ENCODE measurements at regions not wholly inside any gene's neighbourhood (a gene's known extent, or its start where the extent isn't known, plus 50 kb on each side); places are given as distances from the start of the nearest gene placed in this dataset.
"Not testable (repeated sequence)": the region's sequence is repeated elsewhere in the genome, so short reads cannot be mapped to it uniquely, and the experiment has no call there.

DNA sequence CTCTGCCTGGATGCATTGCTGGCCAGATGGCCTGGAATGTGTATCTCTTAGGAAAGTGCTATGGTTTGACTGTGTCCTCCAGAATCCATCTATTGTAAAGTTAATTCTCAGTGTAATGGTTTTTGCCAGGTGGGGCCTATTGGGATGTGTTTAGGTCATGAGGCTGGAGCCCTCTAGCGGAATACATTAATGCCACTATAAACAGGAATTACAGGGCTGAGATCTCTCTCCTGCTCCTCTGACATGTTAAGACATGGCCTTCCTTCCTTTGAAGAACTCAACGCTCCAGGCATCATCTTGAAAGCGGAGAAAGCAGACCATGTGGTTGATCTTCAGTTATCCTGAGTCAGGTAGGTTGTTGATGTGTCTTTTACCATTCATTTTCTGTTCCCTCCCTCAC lies 276.4 kb downstream of the RPIA start:
- H3K4me2 ChIP-seq = no peak overlapping the region
- no peak overlapping the region for H3K9ac ChIP-seq
- no peak overlapping the region for H3K4me3 ChIP-seq
- no peaks in the 10 kb centered on the region for H4K20me1 ChIP-seq
- H3K4me1 ChIP-seq = peaks cover 0 to 10% (median 0%) of the 10 kb centered on the region in 10 experiments; a peak in 5 of 20 replicates
- TF ChIP-seq Cebpa-rat (IDR thresholded peaks at IDR 0.05) = no peak
- H3K36me3 ChIP-seq = no peaks in the 10 kb centered on the region
- no peaks in the 10 kb centered on the region for H3K27me3 ChIP-seq
- H3K9me3 ChIP-seq (replicated peaks in 1 of 11) = peaks cover 0 to 6% (median 0%) of the 10 kb centered on the region in 11 experiments; a peak in 4 of 22 replicates
- H3K27ac ChIP-seq = no peak overlapping the region

DNA sequence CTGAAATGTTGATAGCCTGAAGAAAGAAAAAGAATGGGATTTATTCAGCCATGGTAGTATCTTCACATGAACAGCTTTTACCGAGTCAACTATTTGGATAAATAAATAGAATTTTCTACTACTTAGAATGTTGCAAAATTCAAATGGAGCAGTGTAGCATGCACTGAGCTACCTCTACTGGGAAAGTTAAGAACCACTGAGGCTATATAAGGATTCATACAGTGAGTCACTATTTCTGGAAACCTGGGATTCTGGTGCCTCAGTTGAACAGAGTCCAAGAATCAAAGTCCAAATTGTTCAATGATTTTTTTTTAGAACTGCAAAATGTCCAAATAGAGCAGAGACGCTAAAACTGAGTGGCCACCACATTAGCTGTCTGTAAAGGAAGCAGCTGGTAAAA lies 286.5 kb downstream of the RPIA start:
- H3K9ac ChIP-seq; H3K36me3 ChIP-seq; H4K20me1 ChIP-seq; H3K4me2 ChIP-seq; H3K4me3 ChIP-seq; H3K27me3 ChIP-seq; H3K9me3 ChIP-seq (replicated peaks in 1 of 11); H3K27ac ChIP-seq: not testable (repeated sequence)
- peaks cover 0 to 10% (median 6%) of the 10 kb centered on the region in 10 experiments; a peak in 7 of 20 replicates for H3K4me1 ChIP-seq

DNA sequence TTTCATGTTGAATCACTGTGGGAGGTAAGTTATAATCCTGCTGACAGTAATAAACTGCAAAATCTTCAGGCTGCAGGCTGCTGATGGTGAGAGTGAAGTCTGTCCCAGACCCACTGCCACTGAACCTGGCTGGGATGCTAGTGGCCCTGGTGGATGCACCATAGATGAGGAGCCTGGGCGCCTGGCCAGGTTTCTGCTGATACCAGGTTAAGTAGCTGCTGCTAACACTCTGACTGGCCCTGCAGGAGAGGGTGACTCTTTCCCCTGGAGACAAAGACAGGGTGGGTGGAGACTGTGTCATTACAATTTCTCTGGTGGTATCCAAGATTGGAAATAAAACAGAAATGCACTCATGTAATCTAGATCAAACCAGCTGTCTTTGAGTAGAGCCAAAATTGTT lies 287.0 kb downstream of the RPIA start:
- not testable (repeated sequence) for H3K27ac ChIP-seq; H4K20me1 ChIP-seq; H3K27me3 ChIP-seq; H3K36me3 ChIP-seq; H3K4me3 ChIP-seq; H3K9me3 ChIP-seq (replicated peaks in 1 of 11); H3K9ac ChIP-seq
- Histone ChIP-seq H3K4me1 (peaks cover 0 to 10% (median 6%) of the 10 kb centered on the region in 10 experiments; a peak in 7 of 20 replicates), H3K4me2 (peak overlapping the region in 4 of 11 experiments; percentile 7 to 28 (median 10); a peak in 4 of 22 replicates)

DNA sequence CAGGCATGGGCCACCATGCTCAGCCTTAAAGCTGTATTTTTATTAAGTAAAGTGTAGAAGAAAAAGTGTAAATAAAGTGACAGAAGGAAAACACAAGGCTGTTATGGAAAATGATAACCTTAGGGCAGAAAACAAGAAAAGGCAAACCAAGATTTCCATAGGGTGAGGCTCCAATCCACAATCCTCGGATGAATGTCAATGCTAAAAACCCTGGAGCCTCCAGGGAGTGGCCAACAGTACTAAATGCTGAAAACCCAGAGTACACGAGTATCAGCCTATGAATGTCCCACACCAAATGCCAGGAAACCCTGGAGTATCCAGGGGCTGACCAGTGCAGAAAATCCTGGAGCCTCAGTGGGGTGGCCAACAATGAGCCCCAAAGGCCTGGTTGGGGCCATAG lies 292.6 kb downstream of the RPIA start:
- not testable (repeated sequence) for H4K20me1 ChIP-seq; H3K9ac ChIP-seq; H3K27me3 ChIP-seq; H3K27ac ChIP-seq; H3K4me3 ChIP-seq; H3K4me2 ChIP-seq; H3K36me3 ChIP-seq; H3K4me1 ChIP-seq; H3K9me3 ChIP-seq (replicated peaks in 1 of 11)

DNA sequence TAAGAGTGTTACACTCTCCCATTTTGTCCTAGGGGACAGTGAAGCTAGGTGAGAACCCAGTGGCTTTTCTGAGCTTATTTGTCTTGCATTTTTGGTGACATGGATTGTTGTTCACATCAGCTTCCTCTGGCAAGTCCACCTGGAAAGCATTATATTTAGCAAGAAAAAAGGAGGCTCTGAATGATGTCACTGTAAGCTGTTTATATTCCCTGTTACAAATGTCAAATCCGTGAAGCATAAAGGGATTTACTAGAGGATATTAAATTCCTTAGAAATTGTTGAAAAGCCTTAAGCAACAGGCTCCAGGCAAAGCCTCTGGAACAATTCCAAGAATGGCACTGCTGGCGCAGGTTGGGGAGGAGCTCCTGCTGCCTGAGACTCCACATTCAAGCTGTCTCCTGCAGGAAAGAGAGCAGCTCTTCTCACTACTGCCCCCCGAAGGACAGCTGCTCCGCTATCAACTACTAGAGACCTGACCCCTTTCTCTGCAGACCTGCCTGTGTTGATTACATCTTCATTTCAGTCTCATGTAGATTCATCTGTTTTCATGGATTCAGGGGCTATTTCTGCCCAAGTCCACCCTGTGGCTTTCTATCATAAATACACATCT lies 295.4 kb downstream of the RPIA start:
- not testable (repeated sequence) for H3K9ac ChIP-seq; H3K36me3 ChIP-seq; H3K27ac ChIP-seq; H3K4me3 ChIP-seq; H3K27me3 ChIP-seq; H3K4me2 ChIP-seq; H3K9me3 ChIP-seq (replicated peaks in 1 of 11); H4K20me1 ChIP-seq
- H3K4me1 ChIP-seq = peaks cover 0 to 11% (median 7%) of the 10 kb centered on the region in 10 experiments; a peak in 12 of 20 replicates

DNA sequence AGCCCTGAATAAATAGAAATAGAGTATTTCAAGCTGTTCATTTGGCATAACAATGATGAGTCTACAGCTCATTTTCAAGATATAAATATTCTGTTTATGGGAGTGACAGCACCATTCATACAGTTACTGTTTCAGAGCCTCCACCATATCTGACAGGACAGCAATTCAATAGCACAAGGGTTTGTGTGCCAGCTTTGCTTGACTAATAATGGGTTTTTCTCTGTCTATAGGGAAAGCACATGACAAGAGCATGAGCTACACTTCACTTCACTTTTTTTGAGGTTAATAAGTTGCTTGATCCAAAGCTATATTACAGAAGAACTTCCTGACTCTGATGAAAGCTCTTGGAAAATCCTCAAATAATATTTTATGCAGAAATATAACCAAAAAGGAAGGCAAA lies 297.1 kb downstream of the RPIA start:
- H3K27ac ChIP-seq; H3K9ac ChIP-seq; H3K4me2 ChIP-seq; H3K27me3 ChIP-seq; H3K36me3 ChIP-seq; H3K9me3 ChIP-seq (replicated peaks in 1 of 11); H3K4me3 ChIP-seq; H4K20me1 ChIP-seq: not testable (repeated sequence)
- peaks cover 0 to 25% (median 19%) of the 10 kb centered on the region in 10 experiments; a peak in 17 of 20 replicates for H3K4me1 ChIP-seq

DNA sequence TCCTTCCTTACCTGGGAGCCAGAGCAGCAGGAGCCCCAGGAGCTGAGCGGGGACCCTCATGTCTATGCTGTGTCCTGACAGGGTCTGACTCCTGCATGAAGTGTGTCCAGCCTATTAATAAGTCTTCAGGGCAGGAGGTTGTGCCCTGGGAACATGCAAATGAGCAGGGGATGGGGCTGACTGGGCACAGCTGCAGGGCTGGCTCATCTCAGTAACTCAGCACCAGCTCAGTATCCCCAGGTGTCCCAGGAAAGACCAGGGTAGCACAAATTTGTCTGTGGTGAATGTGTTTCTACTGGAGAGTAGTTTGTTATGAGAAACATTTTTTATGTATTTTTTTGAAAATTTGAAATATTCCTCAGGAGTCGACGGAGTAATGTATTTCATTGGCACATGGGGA lies 301.3 kb downstream of the RPIA start:
- not testable (repeated sequence) for H3K9me3 ChIP-seq (replicated peaks in 1 of 11); H3K27me3 ChIP-seq; H3K36me3 ChIP-seq; H4K20me1 ChIP-seq
- Histone ChIP-seq H3K27ac (peak overlapping the region in 6 of 11 experiments; percentile 32 to 92 (median 81); a peak in 10 of 22 replicates), H3K4me2 (peak overlapping the region in 10 of 11 experiments; percentile 31 to 96 (median 86); a peak in 17 of 22 replicates), H3K4me3 (peak overlapping the region in 4 of 10 experiments; percentile 38 to 48 (median 44); a peak in 6 of 20 replicates), H3K9ac (peak overlapping the region in 5 of 11 experiments; percentile 43 to 81 (median 80); a peak in 9 of 22 replicates), H3K4me1 (peaks cover 0 to 52% (median 33%) of the 10 kb centered on the region in 10 experiments; a peak in 17 of 20 replicates)

DNA sequence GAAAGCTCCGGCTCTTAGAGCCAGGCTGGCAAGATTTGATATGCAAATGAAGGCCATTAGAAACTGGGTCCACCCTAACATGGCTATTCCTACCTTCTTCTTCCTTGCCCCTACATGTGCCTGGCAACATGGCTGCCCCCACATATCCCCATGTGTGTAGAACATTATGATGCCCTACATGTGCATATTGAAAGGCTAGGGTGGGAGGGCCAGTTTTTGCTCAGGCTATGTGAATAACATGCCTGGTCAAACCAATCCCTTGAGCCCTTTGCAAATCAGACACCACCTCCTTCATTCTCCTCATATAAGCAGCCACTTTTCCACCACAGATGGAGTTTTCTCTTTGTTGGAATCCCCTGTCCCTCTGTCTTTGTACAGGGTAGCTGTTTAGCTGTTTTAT lies 303.4 kb downstream of the RPIA start:
- not testable (repeated sequence) for H3K27ac ChIP-seq; H4K20me1 ChIP-seq; H3K27me3 ChIP-seq; H3K9me3 ChIP-seq (replicated peaks in 1 of 11); H3K9ac ChIP-seq; H3K4me2 ChIP-seq; H3K36me3 ChIP-seq; H3K4me3 ChIP-seq
- peaks cover 0 to 54% (median 33%) of the 10 kb centered on the region in 10 experiments; a peak in 17 of 20 replicates for H3K4me1 ChIP-seq

DNA sequence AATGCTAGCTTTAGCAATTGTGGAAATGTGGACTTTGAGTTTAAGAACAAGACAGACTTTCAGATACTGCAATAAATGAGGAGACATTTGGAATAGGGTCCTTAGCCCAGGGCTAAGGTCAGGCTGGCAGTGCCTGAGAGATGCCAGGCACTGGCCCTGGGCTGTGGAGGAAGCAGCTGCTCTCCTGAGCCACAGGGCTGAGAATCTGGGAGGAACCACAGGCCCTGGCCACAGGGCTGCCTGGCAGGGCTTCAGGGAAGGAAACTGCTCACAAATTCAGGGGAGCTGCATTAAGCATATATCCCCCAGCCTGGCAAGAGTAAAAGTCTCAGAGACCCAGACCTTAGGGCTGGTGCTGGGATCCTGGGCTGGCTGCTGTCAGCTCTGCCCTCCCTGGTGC lies 305.1 kb downstream of the RPIA start:
- peaks cover 0 to 49% (median 27%) of the 10 kb centered on the region in 10 experiments; a peak in 17 of 20 replicates for H3K4me1 ChIP-seq
- H3K4me2 ChIP-seq = peak overlapping the region in 6 of 11 experiments; percentile 16 to 60 (median 42); a peak in 7 of 22 replicates
- H3K27me3 ChIP-seq; H4K20me1 ChIP-seq; H3K9ac ChIP-seq; H3K4me3 ChIP-seq; H3K36me3 ChIP-seq; H3K27ac ChIP-seq; H3K9me3 ChIP-seq (replicated peaks in 1 of 11): not testable (repeated sequence)

DNA sequence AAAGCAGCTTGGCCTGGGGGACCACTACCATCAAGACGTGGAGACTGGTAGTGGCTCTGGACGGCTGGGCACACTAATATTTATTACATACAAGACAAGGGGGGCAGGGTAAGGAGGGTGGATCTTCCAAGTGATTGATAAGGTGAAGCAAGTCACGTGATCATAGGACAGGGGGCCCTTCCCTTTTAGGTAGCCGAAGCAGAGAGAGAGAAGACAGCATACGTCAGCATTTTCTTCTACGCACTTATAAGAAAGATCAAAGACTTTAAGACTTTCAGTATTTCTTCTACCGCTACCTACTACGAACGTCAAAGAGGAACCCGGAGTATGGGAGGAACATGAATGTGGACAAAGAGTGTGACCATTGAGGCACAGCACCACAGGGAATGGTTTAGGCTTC lies 307.9 kb downstream of the RPIA start:
- Histone ChIP-seq H4K20me1 (no peaks in the 10 kb centered on the region), H3K36me3 (no peaks in the 10 kb centered on the region), H3K27ac (no peak overlapping the region), H3K27me3 (no peaks in the 10 kb centered on the region), H3K9ac (no peak overlapping the region), H3K4me1 (peaks cover 0 to 29% (median 11%) of the 10 kb centered on the region in 10 experiments; a peak in 11 of 20 replicates), H3K4me3 (no peak overlapping the region), H3K4me2 (no peak overlapping the region), H3K9me3 (replicated peaks in 1 of 11) (peaks cover 0 to 6% (median 0%) of the 10 kb centered on the region in 11 experiments; a peak in 1 of 22 replicates)
- TF ChIP-seq Cebpa-rat (IDR thresholded peaks at IDR 0.05) = no peak

Data from BLaER1 treated with 17β-estradiol and CSF1 and Interleukin-3, amounts not matched to agents 10 nM and 100 nM (cell line).